ENCODE measurements at regions not wholly inside any gene's neighbourhood (a gene's known extent, or its start where the extent isn't known, plus 50 kb on each side); places are given as distances from the start of the nearest gene placed in this dataset.

DNA sequence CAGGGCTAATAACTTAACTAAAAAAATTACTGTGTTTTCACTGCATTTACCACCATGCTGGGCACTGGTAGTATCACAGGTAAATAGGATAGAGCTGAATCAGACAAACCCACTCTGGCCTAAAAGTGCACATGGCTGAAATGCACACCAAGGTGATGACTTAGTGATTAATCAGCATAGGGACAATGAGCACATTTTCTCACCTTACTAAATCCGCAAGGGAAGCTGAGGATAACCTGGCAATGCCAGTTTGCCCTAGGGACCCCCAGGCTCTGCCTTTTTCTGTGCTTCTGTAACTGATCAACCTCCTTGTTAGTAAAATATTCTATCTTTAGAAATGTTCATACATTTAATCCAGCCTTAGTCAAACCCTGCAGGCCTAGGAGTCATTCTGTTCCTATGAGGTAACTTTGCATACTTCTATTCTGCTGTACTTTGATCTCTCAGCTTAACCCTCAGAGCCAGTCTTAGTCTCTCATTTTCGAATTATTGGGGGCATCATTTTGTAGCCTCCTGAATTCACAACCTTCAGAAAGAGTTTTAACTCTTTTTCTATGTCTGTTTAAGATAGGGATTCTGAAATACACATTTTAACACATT is 562.9 kb upstream of the KCNMB2 start:
- no peak for TF ChIP-seq FOXP2 (optimal IDR thresholded peaks at IDR 0.05; ENCODE audit: borderline replicate concordance, extremely low read depth, extremely low read length, insufficient read depth)
- TF ChIP-seq, protein P1, sequence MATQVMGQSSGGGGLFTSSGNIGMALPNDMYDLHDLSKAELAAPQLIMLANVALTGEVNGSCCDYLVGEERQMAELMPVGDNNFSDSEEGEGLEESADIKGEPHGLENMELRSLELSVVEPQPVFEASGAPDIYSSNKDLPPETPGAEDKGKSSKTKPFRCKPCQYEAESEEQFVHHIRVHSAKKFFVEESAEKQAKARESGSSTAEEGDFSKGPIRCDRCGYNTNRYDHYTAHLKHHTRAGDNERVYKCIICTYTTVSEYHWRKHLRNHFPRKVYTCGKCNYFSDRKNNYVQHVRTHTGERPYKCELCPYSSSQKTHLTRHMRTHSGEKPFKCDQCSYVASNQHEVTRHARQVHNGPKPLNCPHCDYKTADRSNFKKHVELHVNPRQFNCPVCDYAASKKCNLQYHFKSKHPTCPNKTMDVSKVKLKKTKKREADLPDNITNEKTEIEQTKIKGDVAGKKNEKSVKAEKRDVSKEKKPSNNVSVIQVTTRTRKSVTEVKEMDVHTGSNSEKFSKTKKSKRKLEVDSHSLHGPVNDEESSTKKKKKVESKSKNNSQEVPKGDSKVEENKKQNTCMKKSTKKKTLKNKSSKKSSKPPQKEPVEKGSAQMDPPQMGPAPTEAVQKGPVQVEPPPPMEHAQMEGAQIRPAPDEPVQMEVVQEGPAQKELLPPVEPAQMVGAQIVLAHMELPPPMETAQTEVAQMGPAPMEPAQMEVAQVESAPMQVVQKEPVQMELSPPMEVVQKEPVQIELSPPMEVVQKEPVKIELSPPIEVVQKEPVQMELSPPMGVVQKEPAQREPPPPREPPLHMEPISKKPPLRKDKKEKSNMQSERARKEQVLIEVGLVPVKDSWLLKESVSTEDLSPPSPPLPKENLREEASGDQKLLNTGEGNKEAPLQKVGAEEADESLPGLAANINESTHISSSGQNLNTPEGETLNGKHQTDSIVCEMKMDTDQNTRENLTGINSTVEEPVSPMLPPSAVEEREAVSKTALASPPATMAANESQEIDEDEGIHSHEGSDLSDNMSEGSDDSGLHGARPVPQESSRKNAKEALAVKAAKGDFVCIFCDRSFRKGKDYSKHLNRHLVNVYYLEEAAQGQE (IDR thresholded peaks at IDR 0.05; ENCODE audit: insufficient read depth in 1 of 2, low read depth in 2 of 2, low read length in 2 of 2) = no peak
- TF ChIP-seq SIN3A (IDR thresholded peaks at IDR 0.05; ENCODE audit: borderline replicate concordance, insufficient read depth, low read length) = no peak
- no peak for TF ChIP-seq POLR2AphosphoS5 (IDR thresholded peaks at IDR 0.05; ENCODE audit: low read depth, low read length)
- TF ChIP-seq TAF1 (IDR thresholded peaks at IDR 0.05; ENCODE audit: borderline replicate concordance, insufficient read depth, low read length) = no peak

DNA sequence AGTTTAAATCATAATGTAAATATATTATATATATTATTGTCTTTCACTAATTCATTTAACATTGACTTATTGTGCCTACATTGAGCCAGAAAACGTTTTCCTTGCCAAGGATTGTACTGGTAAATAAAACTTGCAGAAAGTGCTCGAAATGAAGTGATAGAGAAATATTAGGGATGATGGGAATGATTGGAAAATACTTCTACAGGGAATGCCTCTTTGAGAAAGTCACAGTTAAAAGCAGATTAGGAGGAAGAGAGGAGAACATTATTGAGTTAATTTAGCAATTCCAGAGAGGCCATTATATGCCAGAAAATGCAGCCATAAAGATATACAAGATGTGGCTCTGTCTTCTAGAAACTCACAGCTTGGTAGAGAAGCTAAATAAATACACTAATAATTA is 560.0 kb upstream of the KCNMB2 start:
- TF ChIP-seq TAF1 (IDR thresholded peaks at IDR 0.05; ENCODE audit: borderline replicate concordance, insufficient read depth, low read length) = no peak
- TF ChIP-seq POLR2AphosphoS5 (IDR thresholded peaks at IDR 0.05; ENCODE audit: low read depth, low read length) = no peak
- TF ChIP-seq, protein P1 (IDR thresholded peaks at IDR 0.05; ENCODE audit: insufficient read depth in 1 of 2, low read depth in 2 of 2, low read length in 2 of 2) = no peak
- TF ChIP-seq FOXP2 (optimal IDR thresholded peaks at IDR 0.05; ENCODE audit: borderline replicate concordance, extremely low read depth, extremely low read length, insufficient read depth) = no peak
- TF ChIP-seq SIN3A (IDR thresholded peaks at IDR 0.05; ENCODE audit: borderline replicate concordance, insufficient read depth, low read length) = no peak

DNA sequence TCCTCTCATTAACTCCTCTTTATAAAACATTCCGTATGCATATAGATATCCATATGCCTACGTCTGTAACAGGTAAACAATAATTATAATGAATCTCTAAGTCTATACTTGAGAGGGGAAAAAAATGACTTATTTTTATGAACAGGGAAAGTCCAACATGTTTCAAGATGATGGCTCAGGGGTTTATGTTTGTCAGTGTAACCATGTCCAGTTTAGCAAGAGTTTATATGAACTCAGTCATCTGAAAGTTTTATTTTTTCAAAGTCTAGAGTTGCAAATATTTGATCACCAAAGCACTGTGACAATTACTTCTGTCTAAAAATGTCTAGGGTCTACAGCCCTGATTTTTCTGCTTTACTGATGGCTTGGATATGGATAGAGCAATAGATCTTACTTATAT is 559.4 kb upstream of the KCNMB2 start:
- TF ChIP-seq POLR2AphosphoS5 (IDR thresholded peaks at IDR 0.05; ENCODE audit: low read depth, low read length) (no peak), SIN3A (IDR thresholded peaks at IDR 0.05; ENCODE audit: borderline replicate concordance, insufficient read depth, low read length) (no peak), TAF1 (IDR thresholded peaks at IDR 0.05; ENCODE audit: borderline replicate concordance, insufficient read depth, low read length) (no peak), FOXP2 (optimal IDR thresholded peaks at IDR 0.05; ENCODE audit: borderline replicate concordance, extremely low read depth, extremely low read length, insufficient read depth) (no peak)
- TF ChIP-seq, protein P1 (IDR thresholded peaks at IDR 0.05; ENCODE audit: insufficient read depth in 1 of 2, low read depth in 2 of 2, low read length in 2 of 2) = no peak

DNA sequence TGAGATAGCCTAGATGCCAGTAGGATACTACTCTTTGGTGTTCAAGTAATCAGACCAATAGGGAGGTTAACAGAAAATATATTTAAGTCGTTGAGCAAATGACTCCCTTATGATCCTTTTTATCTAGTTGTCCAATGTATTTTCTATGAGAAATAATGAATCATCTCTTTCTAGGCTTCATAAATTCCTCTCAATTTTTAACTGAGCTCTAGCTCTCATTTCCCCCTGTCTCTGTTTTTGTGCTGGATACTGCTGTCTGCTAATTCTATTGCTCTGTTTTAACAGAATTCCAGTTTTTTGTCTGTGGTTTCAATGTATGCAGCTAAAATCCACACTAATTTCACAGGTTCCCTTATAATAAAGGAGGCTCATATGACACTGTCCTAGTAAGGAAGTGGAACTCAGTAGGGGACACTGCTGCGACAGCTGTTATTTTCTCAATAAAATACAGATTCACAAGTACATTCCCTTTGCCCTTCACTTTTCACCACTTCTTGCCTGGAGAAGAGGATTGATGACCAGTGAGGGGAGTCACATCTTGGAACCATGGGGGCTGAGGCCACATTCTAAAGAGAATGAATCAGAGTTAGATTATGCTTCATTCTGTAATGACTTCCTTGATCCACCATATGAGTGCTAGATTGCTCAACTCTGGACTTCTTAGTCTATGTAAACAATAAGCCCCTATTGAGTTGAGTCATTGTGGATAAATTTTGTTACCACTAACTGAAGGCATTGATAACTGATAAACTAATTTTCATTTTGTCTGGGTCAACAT is 558.7 kb upstream of the KCNMB2 start:
- no peak for TF ChIP-seq TAF1 (IDR thresholded peaks at IDR 0.05; ENCODE audit: borderline replicate concordance, insufficient read depth, low read length)
- no peak for TF ChIP-seq SIN3A (IDR thresholded peaks at IDR 0.05; ENCODE audit: borderline replicate concordance, insufficient read depth, low read length)
- TF ChIP-seq, protein P1 (IDR thresholded peaks at IDR 0.05; ENCODE audit: insufficient read depth in 1 of 2, low read depth in 2 of 2, low read length in 2 of 2) = no peak
- no peak for TF ChIP-seq POLR2AphosphoS5 (IDR thresholded peaks at IDR 0.05; ENCODE audit: low read depth, low read length)
- no peak for TF ChIP-seq FOXP2 (optimal IDR thresholded peaks at IDR 0.05; ENCODE audit: borderline replicate concordance, extremely low read depth, extremely low read length, insufficient read depth)
